Amygdala (tissue), 56 donors: ENCODE measurements at regions not wholly inside any gene's neighbourhood (a gene's known extent, or its start where the extent isn't known, plus 50 kb on each side); places are given as distances from the start of the nearest gene placed in this dataset.

Source experiments
- DNase-seq, 56 donors: peaks; one replicate each; lab custom pipeline; 2025; lab: John Stamatoyannopoulos, UW

- DNase-seq = no peak
Observed at GRCh38 chr2:5983511-5984272, 291.5 kb downstream of the SOX11 start.

DNA sequence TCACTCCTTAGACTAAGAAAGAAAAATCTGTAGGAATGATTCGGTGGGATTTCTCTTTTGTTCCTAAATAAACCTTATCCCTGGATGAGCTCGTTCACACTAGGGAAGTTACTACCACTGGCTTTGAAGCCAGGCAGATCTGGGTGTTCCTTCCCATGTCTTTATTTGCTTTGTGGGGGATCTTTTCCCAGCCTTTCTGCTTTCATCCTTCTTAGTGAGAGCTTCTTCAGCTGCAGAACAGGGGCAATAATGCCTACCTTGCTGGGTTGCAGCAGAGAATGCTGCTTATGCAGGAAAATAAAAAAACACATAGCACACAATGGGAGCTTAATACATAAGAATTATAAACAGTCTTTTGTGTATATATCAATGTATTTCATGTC is 292.1 kb downstream of the SOX11 start:
- no peak for DNase-seq

- no peak for DNase-seq
Observed at GRCh38 chr2:5984946-5985345, 292.8 kb downstream of the SOX11 start.

- peak in 5 of 56 donors; percentile 15 to 36 (median 28) for DNase-seq
Observed at GRCh38 chr2:5985536-5986385, 293.6 kb downstream of the SOX11 start.

DNA sequence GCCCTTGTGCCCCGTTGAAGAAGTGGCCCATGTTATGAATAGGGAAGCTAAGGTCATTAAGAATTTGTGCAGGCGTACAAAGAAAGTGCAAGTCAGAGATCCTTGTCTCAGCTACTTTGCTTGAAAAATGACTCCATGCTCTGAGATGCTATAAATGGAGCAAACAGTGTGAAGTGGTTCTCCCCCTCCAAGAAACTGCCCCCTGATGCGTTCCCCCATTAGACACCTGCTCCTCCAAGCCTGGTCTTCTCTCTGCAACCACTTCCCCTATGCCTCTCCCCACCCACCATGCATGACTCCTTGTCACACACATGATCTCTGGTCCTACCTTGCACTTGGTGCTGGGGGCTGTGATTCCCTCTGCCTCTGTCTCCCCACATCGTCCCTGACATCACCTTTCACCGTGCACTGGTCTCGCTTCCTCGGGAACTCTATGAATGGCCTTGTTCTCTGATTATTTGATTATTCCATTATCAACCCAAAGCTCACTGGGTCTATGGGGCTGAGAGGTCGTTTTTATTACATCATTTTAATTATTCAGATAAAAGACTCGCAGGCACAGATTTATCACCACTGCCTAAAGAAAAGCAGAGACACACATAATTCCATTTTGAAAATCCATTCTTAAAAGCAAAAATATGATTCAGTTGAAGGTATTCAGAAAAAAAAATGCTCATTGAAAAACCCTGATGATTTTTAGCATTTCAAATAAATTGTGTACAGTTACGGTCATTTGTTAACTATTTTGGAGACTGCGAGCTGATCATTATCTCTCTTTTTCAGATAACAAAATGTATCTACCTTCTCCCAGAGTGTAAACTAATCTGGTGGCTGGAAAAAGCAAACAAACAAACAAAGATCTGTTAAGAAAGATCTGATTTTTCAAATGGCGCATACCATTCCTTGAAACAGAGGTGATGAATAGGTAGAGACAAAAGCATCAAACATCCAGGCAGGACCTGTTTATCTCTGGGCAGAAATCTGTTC is 294.9 kb downstream of the SOX11 start:
- DNase-seq = no peak

GRCh38 chr2:5988120-5988519 is 295.9 kb downstream of the SOX11 start:
- no peak for DNase-seq

DNA sequence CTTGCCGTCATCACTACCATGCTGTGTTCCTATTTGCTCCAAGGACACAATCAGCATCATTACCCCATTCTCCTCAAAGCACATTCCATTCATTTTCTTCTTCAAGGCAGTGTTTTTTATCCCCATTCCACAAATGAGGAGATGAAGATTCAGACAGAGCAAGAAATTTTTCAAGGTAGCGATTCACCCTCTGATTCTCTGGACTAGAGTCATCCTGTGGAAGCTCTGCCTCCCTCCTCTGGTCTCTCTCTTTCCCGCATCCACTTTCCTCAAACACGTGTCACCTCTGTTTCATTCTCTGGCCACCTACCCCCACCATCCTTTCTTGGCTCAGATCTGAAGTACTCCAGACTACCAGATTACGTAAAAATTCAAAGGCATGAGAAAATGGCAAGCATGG is 297.9 kb downstream of the SOX11 start:
- DNase-seq = no peak

- no peak for DNase-seq
Observed at GRCh38 chr2:5991305-5991968, 299.3 kb downstream of the SOX11 start.

DNA sequence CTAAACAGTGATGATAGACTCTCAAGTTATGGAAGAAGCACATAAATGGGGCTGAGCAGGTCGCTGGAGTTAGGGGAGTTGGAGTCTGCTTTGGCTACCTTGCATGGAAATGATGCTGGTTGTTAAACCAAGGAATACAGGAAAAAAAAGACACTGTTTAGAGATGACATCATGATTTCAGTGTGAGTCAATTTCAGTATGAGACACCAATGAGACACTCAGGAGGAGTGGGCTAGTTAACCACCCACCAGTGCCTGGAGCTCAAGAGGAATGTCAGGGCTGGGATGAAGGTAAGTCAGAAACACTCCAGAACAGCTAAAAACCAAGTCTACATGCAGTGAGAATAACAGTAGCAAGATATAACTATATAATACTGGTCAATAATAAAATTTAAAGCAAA is 303.6 kb downstream of the SOX11 start:
- no peak for DNase-seq

DNA sequence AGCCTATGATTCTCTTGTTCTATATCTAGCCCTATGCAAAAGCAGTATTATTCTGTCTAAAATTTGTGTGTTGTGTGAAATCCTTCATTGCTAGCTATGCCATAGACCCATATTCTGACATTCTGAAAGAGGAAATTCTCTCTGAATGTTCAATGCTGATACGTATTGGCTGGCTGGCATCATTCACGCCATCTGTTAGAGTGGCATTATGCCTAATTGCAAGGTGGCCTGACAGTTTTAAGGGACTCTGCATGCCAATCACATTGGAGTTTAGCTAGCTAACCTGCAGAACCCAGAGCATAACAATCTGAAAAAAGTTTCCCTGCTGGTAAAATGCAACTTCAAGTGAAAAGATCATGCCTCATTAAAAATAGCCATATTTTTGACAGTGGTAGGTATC is 316.0 kb downstream of the SOX11 start:
- no peak for DNase-seq

DNA sequence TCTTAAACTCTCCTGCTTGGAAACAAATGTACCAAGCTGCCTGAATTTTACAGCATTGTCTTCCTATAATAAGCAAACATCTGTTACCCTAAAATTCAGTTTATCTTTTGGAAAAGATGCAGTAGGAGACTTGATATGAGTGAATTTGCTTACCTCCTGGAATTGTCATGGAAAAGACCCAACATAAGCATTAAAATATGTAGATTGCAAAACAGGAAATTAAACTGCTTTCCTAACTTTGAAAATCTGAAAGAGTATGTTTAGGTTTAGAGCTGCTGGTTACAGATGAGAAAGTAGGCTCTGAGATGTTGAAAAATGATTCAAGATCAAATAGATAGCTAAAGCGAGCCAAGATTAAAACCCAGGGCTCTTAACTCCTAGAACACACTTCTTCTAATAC is 316.5 kb downstream of the SOX11 start:
- no peak for DNase-seq

- no peak for DNase-seq
Observed at GRCh38 chr2:6010163-6010562, 318.0 kb downstream of the SOX11 start.

DNA sequence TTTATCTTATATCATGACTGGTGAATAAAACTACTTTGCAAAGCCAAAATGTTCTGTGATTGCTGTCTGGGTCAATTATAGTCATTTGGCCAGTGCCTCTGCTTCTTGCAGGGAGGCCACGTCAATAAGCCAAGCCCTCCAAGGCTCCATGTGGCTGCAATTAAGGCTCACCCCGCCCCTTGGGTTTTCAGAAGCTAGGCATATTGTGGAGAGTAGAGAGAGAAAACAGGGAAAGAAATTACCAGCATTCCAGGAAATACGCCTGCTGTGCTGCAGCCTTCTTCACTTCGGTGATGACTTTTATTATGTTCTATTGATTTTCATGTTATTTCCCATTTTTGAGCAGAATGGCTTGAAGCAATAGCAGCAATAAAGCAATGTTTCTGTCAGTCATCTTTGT is 319.7 kb downstream of the SOX11 start:
- DNase-seq = no peak

DNA sequence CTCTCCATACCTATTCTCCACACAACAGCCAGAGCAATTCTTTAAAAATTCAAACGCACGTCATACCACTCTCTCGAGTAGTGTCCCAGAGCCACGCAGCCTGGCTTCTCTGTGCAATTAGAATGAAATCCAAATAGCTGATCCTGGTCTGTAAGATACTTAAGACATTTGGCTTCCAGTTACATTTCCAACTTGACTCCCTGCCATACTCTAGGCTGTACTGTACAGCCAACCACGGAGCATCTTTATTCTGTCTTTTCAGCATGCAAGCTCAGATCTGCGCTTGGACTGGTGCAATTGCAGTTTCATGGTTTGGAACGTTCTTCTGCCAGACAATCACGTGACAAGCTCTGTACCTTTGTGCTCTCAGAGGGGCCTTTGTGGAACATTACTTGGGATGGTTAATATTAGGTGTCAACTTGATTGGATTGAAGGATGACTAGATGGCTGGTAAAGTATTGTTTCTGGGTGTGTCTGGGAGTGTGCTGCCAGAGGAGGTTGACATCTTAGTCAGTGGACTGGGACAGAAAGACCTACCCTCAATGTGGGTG is 325.6 kb downstream of the SOX11 start:
- no peak for DNase-seq

GRCh38 chr2:6024229-6024628 is 332.0 kb downstream of the SOX11 start:
- no peak for DNase-seq

DNA sequence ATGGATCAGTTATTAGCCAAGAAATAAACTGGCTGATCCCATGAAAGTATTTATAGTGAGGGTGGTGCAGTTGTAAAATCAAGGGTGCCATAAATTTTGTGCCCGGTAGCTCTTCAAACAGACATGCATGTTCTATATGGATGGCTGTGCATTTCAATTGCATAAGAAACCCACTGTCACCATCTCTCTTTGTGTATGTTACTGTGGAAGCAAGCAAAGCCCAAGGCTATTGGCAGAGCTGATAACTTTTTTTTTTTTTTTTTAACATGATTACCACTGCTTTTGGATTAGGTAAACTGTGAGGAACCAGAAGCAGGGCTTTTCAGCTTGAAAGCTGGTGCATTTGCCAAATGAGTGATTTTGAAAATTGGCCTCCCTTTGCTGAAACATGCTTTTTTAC is 332.6 kb downstream of the SOX11 start:
- no peak for DNase-seq

DNA sequence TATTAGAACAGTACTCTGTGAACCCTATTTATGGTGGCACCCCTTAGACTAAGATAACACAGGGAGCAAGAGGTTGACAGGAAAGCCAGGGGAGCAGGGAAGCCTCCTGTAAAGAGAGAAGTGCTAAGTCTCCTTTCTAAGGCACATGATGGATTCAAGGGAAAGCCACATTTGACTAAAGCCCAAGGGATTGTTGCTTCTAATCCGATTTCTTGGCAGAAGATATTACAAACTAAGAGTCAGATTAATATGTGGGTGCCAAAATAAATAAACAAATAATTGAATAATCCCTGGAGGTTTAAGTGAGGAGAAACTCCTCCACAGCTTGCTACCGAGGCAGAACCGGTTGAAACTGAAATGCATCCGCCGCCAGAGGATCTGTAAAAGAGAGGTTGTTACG is 333.2 kb downstream of the SOX11 start:
- no peak for DNase-seq

DNA sequence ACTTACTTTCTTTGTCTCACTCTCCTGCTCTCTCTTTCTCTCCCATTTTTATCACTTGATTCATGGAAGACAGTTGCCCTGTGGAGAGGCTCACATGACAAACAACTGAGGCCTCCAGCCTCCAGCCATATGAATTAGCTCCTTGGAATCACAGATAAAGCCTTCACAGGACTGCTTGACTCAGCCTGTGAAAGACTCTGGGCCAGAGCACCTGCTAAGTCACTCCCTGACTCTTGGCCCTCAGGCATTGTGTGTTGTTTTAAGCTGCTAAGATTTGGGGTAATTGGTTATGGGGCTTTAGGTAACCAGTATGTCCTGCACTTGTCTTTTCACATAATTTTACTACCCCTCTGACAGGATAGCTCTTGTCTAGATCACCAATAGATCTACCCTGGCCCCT is 334.9 kb downstream of the SOX11 start:
- no peak for DNase-seq

DNA sequence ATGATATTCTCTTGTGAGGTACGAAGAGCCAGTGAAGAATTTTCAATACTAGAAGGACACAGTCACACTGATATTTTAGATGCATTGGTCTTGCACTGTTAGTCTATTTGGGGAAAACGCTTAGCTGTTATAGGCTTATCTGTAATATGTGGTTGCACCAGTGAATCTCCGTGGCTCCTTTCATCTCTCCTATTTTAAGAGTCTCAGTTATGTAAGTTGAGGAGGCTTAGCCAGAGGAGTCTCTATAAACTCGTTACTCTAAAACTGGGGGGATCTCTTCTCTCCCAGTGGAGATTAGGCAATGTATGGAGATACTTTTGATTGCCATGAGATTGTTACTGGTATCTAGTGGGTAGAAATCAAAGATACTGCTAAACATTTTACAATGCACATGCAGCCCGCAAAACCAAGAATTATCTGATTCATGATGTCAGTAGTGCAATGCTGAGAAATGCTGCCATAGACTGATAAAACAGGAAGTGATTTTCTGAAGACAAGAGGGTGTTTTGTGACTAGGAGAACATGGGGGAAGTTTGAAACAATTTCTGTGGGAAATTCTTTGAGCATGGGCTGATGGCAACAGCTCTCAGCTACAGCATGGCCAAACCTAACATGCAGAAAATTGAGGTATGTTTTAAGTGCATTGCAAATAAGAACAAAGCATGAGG is 339.1 kb downstream of the SOX11 start:
- no peak for DNase-seq
